H1 (cell line): ENCODE measurements at regions not wholly inside any gene's neighbourhood (a gene's known extent, or its start where the extent isn't known, plus 50 kb on each side); places are given as distances from the start of the nearest gene placed in this dataset.
"Not testable (repeated sequence)": the region's sequence is repeated elsewhere in the genome, so short reads cannot be mapped to it uniquely, and the experiment has no call there.

ENCODE experiments used
- CTCF ChIA-PET: fragments of 300-600 bp; sonication (Branson Sonifier 250); formaldehyde crosslinking; loops from one replicate; lab custom pipeline; 2021; ENCODE audit not compliant: partially characterized antibody; lab: Charles Lee
- POLR2A ChIA-PET: fragments of 300-600 bp; sonication (Branson Sonifier 250); formaldehyde crosslinking; loops from one replicate; lab custom pipeline; 2021; ENCODE audit warnings: inconsistent platforms; ENCODE audit not compliant: partially characterized antibody; lab: Charles Lee
- DNase-seq, 2 experiments: peaks; one replicate each; pipeline versions ENCODE4 v3.0.0 to v3.0.0-alpha.2; 2010 to 2022; ENCODE audit warnings: low spot score in 2 of 2, low read depth in 1 of 2, mixed read lengths in 1 of 2
- FAIRE-seq: peaks from 2 replicates; lab custom pipeline; 2011; peaks lifted over from hg19 to GRCh38; lab: Jason Lieb, UNC
- H2AFZ ChIP-seq: 2 replicates; pipeline ENCODE4 v1.8.1; 2012; ENCODE audit warnings: low read length, inconsistent platforms
- H2AK5ac ChIP-seq: 2 replicates; pipeline ENCODE4 v1.6.1; 2013; ENCODE audit warnings: low read depth, low read length
- H2BK120ac ChIP-seq: replicated peaks from 2 replicates; pipeline ENCODE3; 2013; ENCODE audit warnings: low read depth, low read length, inconsistent platforms
- H2BK12ac ChIP-seq: 2 replicates; pipeline ENCODE4 v1.6.1; 2013; ENCODE audit warnings: low read depth, low read length
- H2BK15ac ChIP-seq: 2 replicates; pipeline ENCODE4 v1.6.1; 2013; ENCODE audit warnings: low read length
- H2BK20ac ChIP-seq: 2 replicates; pipeline ENCODE4 v1.6.1; 2013; ENCODE audit warnings: low read length
- H2BK5ac ChIP-seq: 2 replicates; pipeline ENCODE4 v1.6.1; 2013; ENCODE audit warnings: low read depth, low read length
- H3K14ac ChIP-seq: 2 replicates; pipeline ENCODE4 v1.6.1; 2013; ENCODE audit warnings: inconsistent platforms; ENCODE audit not compliant: insufficient read length
- H3K18ac ChIP-seq: 2 replicates; pipeline ENCODE4 v1.6.1; 2013; ENCODE audit warnings: low read length; ENCODE audit errors: extremely low read depth
- H3K23ac ChIP-seq: 2 replicates; pipeline ENCODE4 v1.6.1; 2013; ENCODE audit warnings: inconsistent platforms; ENCODE audit not compliant: insufficient read length
- H3K23me2 ChIP-seq: 2 replicates; pipeline ENCODE4 v1.6.1; 2013; ENCODE audit warnings: low read depth, low read length
- H3K27ac ChIP-seq: 2 replicates; pipeline ENCODE4 v1.6.1; 2011; ENCODE audit warnings: low read depth, low read length, inconsistent platforms
- H3K27me3 ChIP-seq, 4 experiments: replicated peaks in 1 of 4; 1 replicate in 1 of 4; 2 replicates in 3 of 4; pipeline versions ENCODE4 v1.6.1 to v1.8.1; 2011 to 2013; ENCODE audit warnings: low read length in 3 of 4, mild to moderate bottlenecking in 3 of 4, inconsistent platforms in 2 of 4, mixed read lengths in 2 of 4, moderate library complexity in 1 of 4; ENCODE audit not compliant: control insufficient read depth in 3 of 4, insufficient read depth in 3 of 4; ENCODE audit errors: extremely low read depth in 1 of 4
- H3K36me3 ChIP-seq, 4 experiments: 2 replicates each; pipeline versions ENCODE4 v1.6.1 to v1.8.1; 2011 to 2013; ENCODE audit warnings: mild to moderate bottlenecking in 4 of 4, low read length in 3 of 4, moderate library complexity in 2 of 4, control low read depth in 1 of 4, inconsistent platforms in 1 of 4; ENCODE audit not compliant: insufficient read depth in 4 of 4, control insufficient read depth in 2 of 4
- H3K4ac ChIP-seq: replicated peaks from 2 replicates; pipeline ENCODE3; 2013; ENCODE audit warnings: low read length, low read depth, mixed read lengths, inconsistent platforms; ENCODE audit not compliant: insufficient read length
- H3K4me1 ChIP-seq, 4 experiments: replicated peaks in 1 of 4; 1 replicate in 1 of 4; 2 replicates in 3 of 4; pipeline versions ENCODE4 v1.6.1 to v1.8.1; 2011 to 2013; ENCODE audit warnings: low read length in 3 of 4, inconsistent platforms in 2 of 4, mixed read lengths in 1 of 4; ENCODE audit not compliant: insufficient read depth in 4 of 4, control insufficient read depth in 3 of 4
- H3K4me2 ChIP-seq, 2 experiments: 2 replicates each; pipeline versions ENCODE4 v1.6.1 to v1.8.1; 2011 to 2013; ENCODE audit warnings: low read depth in 2 of 2, low read length in 2 of 2, control low read depth in 1 of 2, inconsistent platforms in 1 of 2, mild to moderate bottlenecking in 1 of 2; ENCODE audit not compliant: insufficient read depth in 1 of 2
- H3K4me3 ChIP-seq, 4 experiments: fragments of 200-600, 300-600 bp in 1 of 4; sonication (generic), shearing (Covaris generic), sonication (Bioruptor Twin) in 1 of 4; 2 replicates each; pipeline versions ENCODE4 v1.5.1 to v1.8.1; 2011 to 2016; ENCODE audit warnings: low read length in 4 of 4, low read depth in 3 of 4, control low read depth in 2 of 4, inconsistent platforms in 2 of 4, mild to moderate bottlenecking in 2 of 4, mixed read lengths in 1 of 4, moderate library complexity in 1 of 4; ENCODE audit not compliant: insufficient read depth in 2 of 4; ENCODE audit errors: extremely low read depth in 1 of 4
- H3K56ac ChIP-seq: replicated peaks from 2 replicates; pipeline ENCODE3; 2013; ENCODE audit warnings: low read depth, mild to moderate bottlenecking, mixed read lengths, low read length, inconsistent platforms; ENCODE audit not compliant: insufficient read length
- H3K79me1 ChIP-seq: 2 replicates; pipeline ENCODE4 v1.6.1; 2013; ENCODE audit warnings: low read depth, low read length, control low read depth
- H3K79me2 ChIP-seq, 2 experiments: 2 replicates each; pipeline versions ENCODE4 v1.6.1 to v1.8.1; 2012 to 2013; ENCODE audit warnings: low read length in 2 of 2, mild to moderate bottlenecking in 2 of 2, inconsistent platforms in 1 of 2; ENCODE audit not compliant: insufficient read depth in 2 of 2, control insufficient read depth in 1 of 2
- H3K9ac ChIP-seq, 4 experiments: replicated peaks in 1 of 4; 1 replicate in 1 of 4; 2 replicates in 3 of 4; pipeline versions ENCODE4 v1.6.1 to v1.8.1; 2011 to 2013; ENCODE audit warnings: low read depth in 3 of 4, low read length in 3 of 4, control low read depth in 2 of 4, mild to moderate bottlenecking in 2 of 4, moderate library complexity in 2 of 4, inconsistent platforms in 1 of 4; ENCODE audit errors: extremely low read depth in 1 of 4
- H3K9me3 ChIP-seq, 2 experiments: 2 replicates each; pipeline versions ENCODE4 v1.6.1 to v1.8.1; 2012 to 2013; ENCODE audit warnings: mild to moderate bottlenecking in 2 of 2, moderate library complexity in 2 of 2, control low read depth in 1 of 2, inconsistent platforms in 1 of 2, low read depth in 1 of 2, low read length in 1 of 2, mixed read lengths in 1 of 2; ENCODE audit not compliant: insufficient read depth in 2 of 2
- H4K20me1 ChIP-seq, 2 experiments: replicated peaks in 1 of 2; 2 replicates each; pipeline versions ENCODE3 to v1.8.1; 2011 to 2013; ENCODE audit warnings: inconsistent platforms in 2 of 2, low read length in 2 of 2, mild to moderate bottlenecking in 1 of 2; ENCODE audit not compliant: insufficient read depth in 2 of 2, control insufficient read depth in 1 of 2
- H4K5ac ChIP-seq: 2 replicates; pipeline ENCODE4 v1.6.1; 2013; ENCODE audit warnings: low read length, low read depth, mixed read lengths, inconsistent platforms; ENCODE audit not compliant: insufficient read length
- H4K8ac ChIP-seq: 2 replicates; pipeline ENCODE4 v1.8.0; 2013; ENCODE audit warnings: mild to moderate bottlenecking, moderate library complexity, low read length, inconsistent platforms; ENCODE audit not compliant: insufficient read depth; ENCODE audit errors: extremely low read depth
- H4K91ac ChIP-seq: replicated peaks from 2 replicates; pipeline ENCODE3; 2013; ENCODE audit warnings: low read length, mixed read lengths, inconsistent platforms; ENCODE audit not compliant: insufficient read length
- WGBS, 2 experiments: shearing (Covaris generic) in 1 of 2; methylation state at CpG; one replicate each; pipeline versions ENCODE4 v1.1.6 to v1.1.7; 2013 to 2015; ENCODE audit warnings: low lambda C conversion rate in 2 of 2, mixed read lengths in 2 of 2, inconsistent platforms in 1 of 2, low coverage in 1 of 2, missing lambda C conversion rate in 1 of 2; ENCODE audit not compliant: insufficient replicate concordance in 2 of 2, insufficient coverage in 1 of 2, insufficient read length in 1 of 2; ENCODE audit errors: extremely low coverage in 1 of 2, missing lambda C conversion rate in 1 of 2; 5-methylcytosine and 5-hydroxymethylcytosine counted together

DNA sequence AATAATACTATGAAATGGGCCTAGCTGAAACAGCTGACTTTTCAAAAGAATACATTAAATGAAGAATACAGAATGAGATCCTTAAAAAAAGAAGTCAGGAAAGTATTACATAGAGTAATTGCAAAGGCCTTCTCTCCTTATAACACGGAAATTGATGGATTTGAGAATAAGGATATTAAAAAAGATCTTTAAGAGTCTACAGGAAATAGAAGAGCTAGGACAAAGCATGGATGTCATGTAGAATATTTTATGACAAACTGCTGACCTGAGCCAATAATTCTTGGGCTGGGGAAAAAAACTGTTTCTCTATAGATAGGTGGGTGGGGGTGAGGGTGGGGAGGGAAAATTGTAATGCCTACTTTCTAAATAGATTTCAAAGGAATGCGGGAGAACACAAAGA lies 633.6 kb downstream of the TTLL7 start:
- H3K23ac ChIP-seq, H3K9me3 ChIP-seq, H4K91ac ChIP-seq, CTCF ChIA-PET, H3K4me3 ChIP-seq, H3K27ac ChIP-seq, H3K18ac ChIP-seq, POLR2A ChIA-PET, H3K4me2 ChIP-seq, DNase-seq, H4K5ac ChIP-seq, H3K56ac ChIP-seq, H2BK20ac ChIP-seq, H2AFZ ChIP-seq, H2BK5ac ChIP-seq, H3K79me2 ChIP-seq, H4K20me1 ChIP-seq, H2BK12ac ChIP-seq, H3K36me3 ChIP-seq, H3K4ac ChIP-seq, H3K23me2 ChIP-seq, H3K14ac ChIP-seq, H3K79me1 ChIP-seq, H2BK15ac ChIP-seq, H3K27me3 ChIP-seq, H3K9ac ChIP-seq, H4K8ac ChIP-seq, H2BK120ac ChIP-seq, H2AK5ac ChIP-seq, H3K4me1 ChIP-seq, FAIRE-seq: not testable (repeated sequence)
- WGBS, 2 experiments = 100% methylated on average over 2 of the region's 2 CpGs; no CpG with 5 or more reads in 1 of the 2 experiments

- H3K18ac ChIP-seq, H3K14ac ChIP-seq, H2AFZ ChIP-seq, H3K4me2 ChIP-seq, H3K56ac ChIP-seq, H3K23me2 ChIP-seq, DNase-seq, H2BK20ac ChIP-seq, H4K5ac ChIP-seq, H3K4ac ChIP-seq, H4K91ac ChIP-seq, H4K20me1 ChIP-seq, H3K27ac ChIP-seq, H2BK120ac ChIP-seq, H2BK12ac ChIP-seq, CTCF ChIA-PET, H4K8ac ChIP-seq, H3K79me1 ChIP-seq, H3K9me3 ChIP-seq, H3K27me3 ChIP-seq, H3K79me2 ChIP-seq, H3K9ac ChIP-seq, H3K4me1 ChIP-seq, H2AK5ac ChIP-seq, H2BK5ac ChIP-seq, H3K4me3 ChIP-seq, H2BK15ac ChIP-seq, POLR2A ChIA-PET, FAIRE-seq, H3K36me3 ChIP-seq, H3K23ac ChIP-seq: not testable (repeated sequence)
- 85% methylated on average over 3 of the region's 3 CpGs; no CpG with 5 or more reads in 1 of the 2 experiments for WGBS, 2 experiments
Measured at GRCh38 chr1:83345375-83345774, 653.6 kb downstream of the TTLL7 start.
